ENCODE measurements at regions not wholly inside any gene's neighbourhood (a gene's known extent, or its start where the extent isn't known, plus 50 kb on each side); places are given as distances from the start of the nearest gene placed in this dataset.

DNA sequence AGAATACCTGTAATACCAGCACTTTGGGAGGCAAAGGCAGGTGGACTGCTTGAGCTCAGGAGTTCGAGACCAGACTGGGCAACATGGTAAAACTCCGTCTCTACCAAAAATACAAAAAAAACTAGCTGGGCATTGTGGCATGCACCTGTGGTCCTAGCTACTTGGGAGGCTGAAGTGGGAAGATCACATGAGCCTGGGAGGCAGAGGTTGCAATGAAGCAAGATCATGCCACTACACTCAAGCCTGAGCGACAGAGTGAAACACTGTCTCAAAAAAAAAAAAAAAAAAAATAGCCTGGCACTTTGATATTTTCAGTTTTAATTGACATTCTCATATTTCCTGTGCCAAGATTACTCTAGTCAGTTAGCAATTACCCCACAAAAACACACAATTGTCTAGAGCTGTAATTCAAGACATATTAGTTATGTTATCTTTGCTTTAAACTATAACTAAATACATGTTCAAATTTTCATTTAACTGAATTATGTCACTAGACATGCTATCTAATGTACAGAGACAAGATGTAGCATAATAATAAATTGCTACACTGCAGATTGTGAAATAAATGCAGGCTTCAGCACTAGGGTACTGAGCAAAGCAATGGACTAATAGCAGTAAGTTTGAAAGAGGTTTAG lies 378.2 kb upstream of the GRAMD2B start:
- no peak for ATAC-seq
- Histone ChIP-seq H3K79me2 (ENCODE audit: control insufficient read depth, insufficient read depth, low read length) (no peaks in the 10 kb centered on the region), H2AFZ (ENCODE audit: control insufficient read depth, low read depth, low read length) (no peak overlapping the region), H3K9me3 (replicated peaks; ENCODE audit: control insufficient read depth, insufficient read depth, low read length) (no peaks in the 10 kb centered on the region), H3K27ac (ENCODE audit: control insufficient read depth, insufficient read depth) (no peak overlapping the region), H3K4me1 (ENCODE audit: control insufficient read depth, insufficient read depth, low read length) (no peaks in the 10 kb centered on the region), H3K27me3 (replicated peaks in 1 of 2; ENCODE audit: control insufficient read depth in 2 of 2, insufficient read depth in 2 of 2, low read length in 1 of 2) (no peaks in the 10 kb centered on the region), H3K4me2 (ENCODE audit: control insufficient read depth, insufficient read depth) (no peak overlapping the region), H3K36me3 (ENCODE audit: control insufficient read depth in 2 of 2, insufficient read depth in 2 of 2, low read length in 1 of 2) (no peaks in the 10 kb centered on the region), H3K9ac (ENCODE audit: control insufficient read depth, insufficient read depth, low read length) (no peak overlapping the region), H4K20me1 (ENCODE audit: control insufficient read depth, insufficient read depth) (no peaks in the 10 kb centered on the region), H3K4me3 (no peak overlapping the region)
- in situ Hi-C loops (cut with MboI) (no loop called here), intact Hi-C loops (cut with micrococcal nuclease; ENCODE audit: unreplicated experiment) (no loop called here)
- POLR2A ChIA-PET: no interaction called here
- no TSS peak for BruUV-seq (replicated peaks)
- SMC1A ChIA-PET (ENCODE audit: uncharacterized antibody, unreplicated experiment): interaction anchor here (1.1 kb wide), 1 partner anchor 14 kb away, joined by 4 read pairs; no protein-coding TSS in a partner anchor
- 2% methylated on average over 3 of the region's 3 CpGs for WGBS (ENCODE audit: insufficient coverage, insufficient replicate concordance, low lambda C conversion rate, missing lambda C conversion rate)
- RAD21 ChIA-PET (ENCODE audit: unreplicated experiment): no interaction called here
- FAIRE-seq: no peak
- no peak for DNase-seq (ENCODE audit: low read depth, low spot score)
- no peak for TF ChIP-seq ASH2L (IDR thresholded peaks at IDR 0.05; ENCODE audit: borderline replicate concordance, low read depth)
- TF ChIP-seq USF1 (IDR thresholded peaks at IDR 0.05; ENCODE audit: borderline replicate concordance, extremely low read length, insufficient read depth, low read depth, low read length): no peak
- no peak for TF ChIP-seq SRF (IDR thresholded peaks at IDR 0.05; ENCODE audit: low read depth in 2 of 2, low read length in 2 of 2)
- no peak for TF ChIP-seq IKZF1 (conservative IDR thresholded peaks at IDR 0.05)
- no peak for TF ChIP-seq SMAD1 (IDR thresholded peaks at IDR 0.05; ENCODE audit: low read depth, partially characterized antibody)
- no peak for TF ChIP-seq ZNF274 (IDR thresholded peaks at IDR 0.05; ENCODE audit: insufficient read depth, insufficient read length)
- no peak for TF ChIP-seq NR2F1 (conservative IDR thresholded peaks at IDR 0.05)
- CTCF ChIA-PET: no interaction called here

DNA sequence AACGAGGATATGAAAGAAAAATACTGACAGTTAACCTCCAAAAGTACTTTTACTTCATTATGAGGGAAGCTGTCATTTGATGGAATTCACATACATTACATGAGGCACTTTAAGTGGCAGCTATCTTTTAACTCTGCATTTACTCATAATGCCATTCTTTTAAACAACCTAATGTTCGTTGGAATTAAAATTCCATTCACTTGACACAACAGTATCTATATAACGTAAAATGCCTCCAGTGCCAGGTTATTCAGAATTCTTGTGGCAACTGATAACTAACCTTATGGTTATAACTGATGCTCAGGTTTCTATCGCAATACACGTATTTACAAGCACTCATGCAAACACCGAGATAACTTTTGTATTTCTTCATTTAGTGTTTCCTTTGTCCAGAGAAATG lies 376.9 kb upstream of the GRAMD2B start:
- FAIRE-seq (peak; percentile 54), ATAC-seq (no peak), DNase-seq (ENCODE audit: low read depth, low spot score) (no peak)
- H4K20me1 ChIP-seq (ENCODE audit: control insufficient read depth, insufficient read depth): no peaks in the 10 kb centered on the region
- ChIA-PET CTCF (no interaction called here), SMC1A (ENCODE audit: uncharacterized antibody, unreplicated experiment) (interaction anchor here (1.1 kb wide), 1 partner anchor 15 kb away, joined by 4 read pairs; no protein-coding TSS in a partner anchor), POLR2A (no interaction called here), RAD21 (ENCODE audit: unreplicated experiment) (no interaction called here)
- intact Hi-C loops (cut with micrococcal nuclease; ENCODE audit: unreplicated experiment): no loop called here
- H3K4me3 ChIP-seq: no peak overlapping the region
- no peaks in the 10 kb centered on the region for H3K27me3 ChIP-seq (replicated peaks in 1 of 2; ENCODE audit: control insufficient read depth in 2 of 2, insufficient read depth in 2 of 2, low read length in 1 of 2)
- TF ChIP-seq NBN (IDR thresholded peaks at IDR 0.05) (no peak), ZNF384 (IDR thresholded peaks at IDR 0.05; ENCODE audit: borderline replicate concordance, low read depth, low read length) (no peak), ZBED1 (IDR thresholded peaks at IDR 0.05; ENCODE audit: borderline replicate concordance) (no peak), PBX3 (IDR thresholded peaks at IDR 0.05; ENCODE audit: insufficient replicate concordance, low read depth, low read length) (no peak), HDGF (IDR thresholded peaks at IDR 0.05) (no peak)
- TF ChIP-seq, protein P1, sequence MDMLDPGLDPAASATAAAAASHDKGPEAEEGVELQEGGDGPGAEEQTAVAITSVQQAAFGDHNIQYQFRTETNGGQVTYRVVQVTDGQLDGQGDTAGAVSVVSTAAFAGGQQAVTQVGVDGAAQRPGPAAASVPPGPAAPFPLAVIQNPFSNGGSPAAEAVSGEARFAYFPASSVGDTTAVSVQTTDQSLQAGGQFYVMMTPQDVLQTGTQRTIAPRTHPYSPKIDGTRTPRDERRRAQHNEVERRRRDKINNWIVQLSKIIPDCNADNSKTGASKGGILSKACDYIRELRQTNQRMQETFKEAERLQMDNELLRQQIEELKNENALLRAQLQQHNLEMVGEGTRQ (IDR thresholded peaks at IDR 0.05; ENCODE audit: borderline replicate concordance, low read depth, low read length): no peak
- no peak overlapping the region for H3K27ac ChIP-seq (ENCODE audit: control insufficient read depth, insufficient read depth)
- H3K9ac ChIP-seq (ENCODE audit: control insufficient read depth, insufficient read depth, low read length): no peak overlapping the region
- BruUV-seq (replicated peaks): no TSS peak
- no peaks in the 10 kb centered on the region for H3K36me3 ChIP-seq (ENCODE audit: control insufficient read depth in 2 of 2, insufficient read depth in 2 of 2, low read length in 1 of 2)
- H3K4me1 ChIP-seq (ENCODE audit: control insufficient read depth, insufficient read depth, low read length): no peaks in the 10 kb centered on the region
- no peaks in the 10 kb centered on the region for H3K79me2 ChIP-seq (ENCODE audit: control insufficient read depth, insufficient read depth, low read length)
- H3K9me3 ChIP-seq (replicated peaks; ENCODE audit: control insufficient read depth, insufficient read depth, low read length): no peaks in the 10 kb centered on the region
- no peak overlapping the region for H2AFZ ChIP-seq (ENCODE audit: control insufficient read depth, low read depth, low read length)
- no peak overlapping the region for H3K4me2 ChIP-seq (ENCODE audit: control insufficient read depth, insufficient read depth)
- WGBS (ENCODE audit: insufficient coverage, insufficient replicate concordance, low lambda C conversion rate, missing lambda C conversion rate): 34% methylated on average over 6 of the region's 6 CpGs
- in situ Hi-C loops (cut with MboI): no loop called here

All from GM12878 (cell line).